Gastrocnemius medialis (tissue), 4 donors: ENCODE measurements at regions not wholly inside any gene's neighbourhood (a gene's known extent, or its start where the extent isn't known, plus 50 kb on each side); places are given as distances from the start of the nearest gene placed in this dataset.

Source experiments
- POLR2A ChIP-seq, 2 donors: fragments of 450-650 bp; IDR thresholded peaks; one replicate each; pipeline ENCODE4 v1.6.1; 2017; ENCODE audit warnings: antibody characterized with exemption in 2 of 2, mild to moderate bottlenecking in 2 of 2, moderate library complexity in 2 of 2
- TF ChIP-seq, protein P1 (sequence below), 5 experiments: fragments of 450-650 bp in 3 of 5; fragments of 200-600 bp in 2 of 5; sonication (generic) in 2 of 5; IDR thresholded peaks in 4 of 5; conservative IDR thresholded peaks in 1 of 5; 1 replicate in 4 of 5; 2 replicates in 1 of 5; pipeline ENCODE4 v1.5.1; 2016 to 2019; ENCODE audit warnings: antibody characterized with exemption in 5 of 5, mild to moderate bottlenecking in 3 of 5, moderate library complexity in 3 of 5

DNA sequence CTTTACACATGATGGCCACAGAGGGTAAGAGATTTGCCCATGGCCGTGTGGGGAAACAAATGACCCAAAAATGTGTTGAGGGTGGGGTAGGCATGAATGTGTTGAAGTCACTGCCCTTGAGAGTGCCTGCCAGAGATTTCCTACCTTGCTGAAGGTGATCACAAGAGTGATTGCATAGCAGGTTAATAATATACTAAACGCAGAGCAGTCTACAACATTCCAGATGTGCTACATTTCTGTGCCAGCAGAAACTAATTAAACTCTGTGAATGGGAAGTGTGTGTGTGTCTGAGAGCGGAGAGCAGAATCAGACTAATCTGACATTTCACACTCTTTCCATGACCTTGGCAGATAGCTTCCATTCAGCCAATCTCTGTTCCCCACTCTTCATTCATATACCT lies 93.3 kb upstream of the CD53 start:
- TF ChIP-seq, protein P1, sequence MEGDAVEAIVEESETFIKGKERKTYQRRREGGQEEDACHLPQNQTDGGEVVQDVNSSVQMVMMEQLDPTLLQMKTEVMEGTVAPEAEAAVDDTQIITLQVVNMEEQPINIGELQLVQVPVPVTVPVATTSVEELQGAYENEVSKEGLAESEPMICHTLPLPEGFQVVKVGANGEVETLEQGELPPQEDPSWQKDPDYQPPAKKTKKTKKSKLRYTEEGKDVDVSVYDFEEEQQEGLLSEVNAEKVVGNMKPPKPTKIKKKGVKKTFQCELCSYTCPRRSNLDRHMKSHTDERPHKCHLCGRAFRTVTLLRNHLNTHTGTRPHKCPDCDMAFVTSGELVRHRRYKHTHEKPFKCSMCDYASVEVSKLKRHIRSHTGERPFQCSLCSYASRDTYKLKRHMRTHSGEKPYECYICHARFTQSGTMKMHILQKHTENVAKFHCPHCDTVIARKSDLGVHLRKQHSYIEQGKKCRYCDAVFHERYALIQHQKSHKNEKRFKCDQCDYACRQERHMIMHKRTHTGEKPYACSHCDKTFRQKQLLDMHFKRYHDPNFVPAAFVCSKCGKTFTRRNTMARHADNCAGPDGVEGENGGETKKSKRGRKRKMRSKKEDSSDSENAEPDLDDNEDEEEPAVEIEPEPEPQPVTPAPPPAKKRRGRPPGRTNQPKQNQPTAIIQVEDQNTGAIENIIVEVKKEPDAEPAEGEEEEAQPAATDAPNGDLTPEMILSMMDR (IDR thresholded peaks at IDR 0.05 in 4 of 5, conservative IDR thresholded peaks at IDR 0.05 in 1 of 5): no peak
- no peak for TF ChIP-seq POLR2A (IDR thresholded peaks at IDR 0.05)
